SKM-1 (cell line): ENCODE measurements at regions not wholly inside any gene's neighbourhood (a gene's known extent, or its start where the extent isn't known, plus 50 kb on each side); places are given as distances from the start of the nearest gene placed in this dataset.

Experiments
- DNase-seq: peaks from one replicate; lab custom pipeline; 2025; ENCODE audit not compliant: unreplicated experiment; lab: John Stamatoyannopoulos, UW

GRCh38 chr12:78683626-78684025 lies 180.9 kb upstream of the SYT1 start:
- no peak for DNase-seq

DNA sequence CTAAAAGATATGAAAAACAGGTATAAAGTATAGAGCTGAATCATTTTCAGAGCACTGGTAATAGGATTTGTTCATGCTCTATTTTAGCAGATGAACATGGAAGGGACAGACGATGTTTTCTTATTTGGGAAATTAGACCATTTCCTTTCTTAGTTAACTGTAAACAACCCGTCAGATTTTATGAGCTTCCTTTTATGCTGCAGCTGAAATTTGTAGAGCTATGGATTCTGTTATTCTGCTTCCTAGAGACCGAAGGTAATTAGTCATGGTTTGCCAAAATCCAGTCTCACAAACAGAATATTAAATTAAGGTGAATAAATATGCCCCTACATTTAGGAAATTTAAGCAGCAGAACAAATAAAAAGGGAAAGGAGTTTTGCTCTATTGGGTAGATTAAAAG lies 180.2 kb upstream of the SYT1 start:
- DNase-seq = no peak

- DNase-seq = no peak
Measured at GRCh38 chr12:78695749-78696148, 168.8 kb upstream of the SYT1 start.

- no peak for DNase-seq
Measured at GRCh38 chr12:78696267-78696666, 168.3 kb upstream of the SYT1 start.

DNA sequence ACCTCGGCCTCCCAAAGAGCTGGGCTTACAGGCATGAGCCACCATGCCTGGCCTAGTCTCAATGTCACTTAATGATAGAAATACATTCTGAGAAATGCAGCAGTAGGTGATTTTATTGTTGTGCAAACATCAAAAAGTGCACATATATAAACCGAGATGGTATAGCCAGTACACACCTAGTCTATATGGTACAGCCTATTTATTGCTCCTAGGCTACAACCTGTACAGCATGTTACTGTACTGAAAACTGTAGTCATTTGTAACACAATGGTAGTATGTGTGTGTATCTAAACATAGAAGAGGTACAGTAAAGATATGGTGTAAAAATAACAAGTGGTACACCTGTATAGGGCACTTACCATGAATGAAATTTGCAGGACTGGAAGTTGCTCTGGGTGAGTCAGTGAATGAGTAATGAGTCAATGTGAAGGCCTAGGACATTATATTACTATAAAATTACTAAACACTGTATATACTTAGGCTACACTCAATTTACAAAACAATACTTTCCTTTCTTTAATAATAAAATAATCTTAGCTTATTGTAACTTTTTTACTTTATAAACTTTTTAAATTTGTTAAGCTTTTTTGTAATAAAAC lies 166.7 kb upstream of the SYT1 start:
- no peak for DNase-seq

GRCh38 chr12:78698747-78699146 lies 165.8 kb upstream of the SYT1 start:
- no peak for DNase-seq

GRCh38 chr12:78700565-78700964 lies 164.0 kb upstream of the SYT1 start:
- DNase-seq = no peak

DNA sequence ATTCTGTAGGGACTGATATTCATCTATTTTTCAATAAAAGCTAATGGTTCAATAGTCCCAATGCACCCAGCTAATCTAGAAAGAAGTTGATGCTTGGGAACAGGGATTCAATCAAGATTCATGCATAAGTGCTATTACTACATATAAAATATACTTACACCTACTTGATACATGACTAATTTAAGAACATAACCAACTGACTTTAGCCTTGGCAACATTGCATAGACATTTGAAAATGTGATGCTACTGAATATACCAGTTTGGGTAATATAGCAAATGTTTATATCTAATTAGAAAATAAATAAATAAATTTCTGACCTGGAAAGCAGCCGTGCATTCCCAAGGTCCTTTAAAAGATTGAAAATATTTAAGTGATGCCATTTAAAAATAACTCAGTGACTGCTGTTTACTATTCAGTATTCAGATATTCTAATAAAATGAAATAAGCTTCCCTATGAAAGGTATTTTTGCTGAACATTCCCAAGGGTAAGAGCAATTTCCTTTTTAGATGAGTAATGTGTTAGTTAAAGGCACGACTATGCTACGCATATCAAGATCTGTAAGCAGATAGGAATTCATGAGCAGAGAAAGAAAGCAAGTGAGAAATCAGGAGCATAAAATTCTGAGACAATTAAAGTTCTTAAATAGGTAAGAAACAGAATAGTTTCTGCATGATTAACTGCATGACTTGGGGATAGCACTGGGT lies 160.6 kb upstream of the SYT1 start:
- DNase-seq = no peak

- DNase-seq = no peak
Measured at GRCh38 chr12:78711954-78712353, 152.6 kb upstream of the SYT1 start.

DNA sequence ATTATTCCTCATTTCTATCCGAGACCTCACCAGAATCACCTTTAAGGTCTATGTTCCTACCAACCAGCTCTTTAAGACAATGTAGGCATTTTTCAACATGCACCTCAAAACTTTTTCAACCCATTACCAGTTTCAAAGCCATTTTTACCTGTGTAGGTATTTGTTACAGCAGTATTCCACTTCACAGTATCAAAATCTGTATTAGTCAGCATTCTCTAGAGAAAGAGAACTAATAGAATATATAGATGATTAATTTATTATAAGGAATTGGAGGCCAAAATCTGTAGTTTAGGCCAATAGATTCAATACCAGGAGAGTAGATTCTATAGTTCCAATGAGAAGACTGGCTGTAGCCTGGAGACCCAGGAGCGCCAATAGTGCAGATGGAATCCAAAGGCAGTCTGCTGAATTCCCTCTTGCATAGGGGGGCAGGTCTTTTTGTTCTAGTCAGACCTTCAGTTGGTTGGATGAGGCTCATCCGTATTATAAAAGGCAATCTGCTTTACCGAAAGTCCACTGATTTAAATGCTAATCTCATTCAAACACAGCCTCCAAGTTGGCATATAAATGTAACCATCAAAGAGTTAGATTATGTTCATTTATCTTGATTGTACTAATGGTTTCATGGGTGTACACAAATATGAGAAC lies 151.6 kb upstream of the SYT1 start:
- DNase-seq = no peak

DNA sequence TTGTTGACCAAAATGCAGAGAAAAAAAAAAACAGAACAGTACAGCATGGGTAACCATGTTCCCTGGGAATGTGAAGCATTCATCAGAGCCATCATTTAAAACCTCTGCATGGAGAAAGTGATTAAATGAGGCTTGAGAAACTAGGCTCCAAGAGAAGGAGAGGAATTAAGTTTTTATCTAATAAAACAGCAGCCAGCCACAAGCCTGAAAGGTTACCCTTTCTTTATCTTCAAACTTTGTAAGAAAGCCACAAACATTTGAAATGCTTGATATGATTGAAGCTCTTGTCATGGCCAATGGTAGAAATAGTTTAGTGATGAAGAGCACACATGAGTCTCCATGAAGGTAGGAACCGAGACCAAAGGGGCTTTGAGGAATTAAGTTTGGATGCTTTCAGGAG lies 144.9 kb upstream of the SYT1 start:
- no peak for DNase-seq

- DNase-seq = no peak
Measured at GRCh38 chr12:78721906-78722305, 142.7 kb upstream of the SYT1 start.

DNA sequence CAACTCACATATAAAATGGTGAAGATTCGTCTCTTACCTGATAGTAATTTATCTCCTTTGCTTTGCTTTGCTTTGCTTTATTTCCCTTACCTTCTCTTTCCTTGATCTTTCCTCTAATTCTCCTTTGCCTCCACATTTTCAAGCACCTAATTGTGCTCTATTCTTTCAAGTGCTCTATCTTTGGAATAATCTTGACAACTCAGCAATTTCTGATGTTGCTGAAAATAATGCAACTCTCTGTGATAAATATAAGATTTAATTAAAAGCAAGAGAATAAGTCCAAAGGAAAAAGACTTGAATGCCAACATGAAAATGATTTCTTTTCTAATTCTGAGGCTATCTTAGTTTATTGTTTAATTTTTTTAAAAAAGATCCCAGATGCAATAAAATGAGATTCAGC lies 139.5 kb upstream of the SYT1 start:
- DNase-seq = no peak

GRCh38 chr12:78725951-78726580 lies 138.5 kb upstream of the SYT1 start:
- DNase-seq = no peak

GRCh38 chr12:78726854-78727253 lies 137.7 kb upstream of the SYT1 start:
- DNase-seq = no peak

DNA sequence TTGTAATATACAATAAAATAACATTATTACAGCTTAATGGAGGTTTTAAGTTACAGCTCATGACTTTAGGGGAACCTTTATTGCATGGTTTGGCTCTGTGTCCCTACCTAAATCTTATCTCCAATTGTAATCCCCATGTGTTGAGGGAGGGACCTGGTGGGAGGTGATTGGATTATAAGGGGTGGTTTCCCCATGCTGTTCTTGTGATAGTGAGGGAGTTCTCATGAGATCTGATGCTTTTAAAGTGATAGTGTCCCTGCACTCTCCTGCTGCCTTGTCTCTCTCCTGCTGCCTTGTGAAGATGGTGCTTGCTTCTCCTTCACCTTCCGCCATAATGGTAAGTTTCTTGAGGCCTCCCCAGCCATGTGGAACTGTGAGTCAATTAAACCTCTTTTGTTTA lies 132.1 kb upstream of the SYT1 start:
- no peak for DNase-seq

GRCh38 chr12:78739653-78740052 lies 124.9 kb upstream of the SYT1 start:
- no peak for DNase-seq

- no peak for DNase-seq
Measured at GRCh38 chr12:78746001-78746400, 118.6 kb upstream of the SYT1 start.

DNA sequence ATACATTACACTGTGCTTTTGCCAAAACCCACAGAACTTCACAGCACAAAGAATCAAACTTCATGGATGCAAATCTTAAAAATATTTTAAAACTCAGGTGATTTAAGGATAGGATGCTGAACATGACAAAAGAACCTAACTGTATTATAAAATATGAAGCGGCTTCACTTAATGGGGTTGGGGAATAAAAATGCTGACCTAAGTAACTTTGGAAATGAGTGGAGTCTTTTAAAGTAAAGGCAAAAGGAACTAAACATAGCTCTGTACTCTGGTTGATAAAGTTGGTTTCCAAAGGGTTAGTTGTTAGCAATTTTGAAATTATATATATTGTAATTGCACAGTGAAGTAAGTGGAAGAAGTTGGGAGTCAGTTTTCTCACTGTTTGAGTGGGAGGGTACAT lies 111.5 kb upstream of the SYT1 start:
- DNase-seq = no peak

DNA sequence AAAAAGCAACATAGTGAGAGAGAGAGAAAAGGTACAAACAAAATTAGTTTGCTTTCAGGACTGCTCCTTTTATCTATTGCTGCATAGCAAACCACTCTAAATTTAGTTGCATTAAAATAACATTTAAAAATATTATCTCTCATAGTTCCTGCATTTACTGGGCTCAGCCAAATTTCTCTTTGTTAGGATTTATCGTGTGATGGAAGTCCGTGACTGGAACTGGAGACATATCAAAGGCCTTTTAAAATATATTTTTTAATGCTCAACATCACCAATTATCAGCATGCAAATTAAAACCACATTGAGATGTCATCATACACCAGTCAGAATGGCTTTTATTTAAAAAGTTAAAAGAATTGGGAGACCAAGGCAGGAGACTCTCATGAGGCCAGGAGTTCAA lies 107.6 kb upstream of the SYT1 start:
- no peak for DNase-seq

DNA sequence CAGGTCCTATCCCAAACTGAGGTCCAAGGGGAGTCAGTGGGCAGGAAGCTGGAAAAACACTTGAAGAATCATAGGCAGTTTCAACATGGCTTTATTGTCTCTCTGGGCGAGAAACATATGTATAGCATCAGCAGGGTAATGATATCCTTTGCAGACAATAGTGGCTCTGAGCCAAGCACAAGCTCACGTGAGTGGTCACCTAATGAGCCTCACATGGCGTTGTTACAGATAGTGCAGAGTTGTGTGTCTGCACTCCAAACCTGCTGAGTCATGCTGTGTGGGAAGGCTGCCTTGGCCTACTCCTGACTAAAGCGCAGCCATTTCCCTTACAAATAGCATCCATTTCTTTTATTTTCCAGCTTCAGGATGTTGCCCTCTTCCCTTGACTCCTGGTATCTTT lies 105.2 kb upstream of the SYT1 start:
- DNase-seq = no peak

DNA sequence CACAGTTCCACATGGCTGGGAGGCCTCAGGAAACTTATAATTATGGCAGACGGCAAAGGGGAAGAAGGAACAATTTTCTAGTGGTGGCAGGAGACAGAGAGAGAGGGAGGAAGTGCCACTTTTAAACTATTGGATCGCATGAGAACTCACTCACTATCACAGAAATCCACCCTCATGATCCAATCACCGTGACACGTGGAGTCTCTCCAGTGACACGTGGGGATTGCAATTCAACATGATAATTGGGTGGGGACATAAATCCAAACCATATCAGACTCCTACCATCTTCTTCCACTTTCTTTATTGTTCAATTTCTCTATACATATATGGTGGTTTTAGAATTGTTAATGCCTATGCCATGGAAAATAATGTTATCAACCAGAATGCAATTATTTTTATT lies 103.7 kb upstream of the SYT1 start:
- no peak for DNase-seq
